Islet of Langerhans (tissue), 1 donor: ENCODE measurements at regions not wholly inside any gene's neighbourhood (a gene's known extent, or its start where the extent isn't known, plus 50 kb on each side); places are given as distances from the start of the nearest gene placed in this dataset.

Experiments
- FAIRE-seq: peaks from one replicate; lab custom pipeline; 2011; peaks lifted over from hg19 to GRCh38; lab: Jason Lieb, UNC

DNA sequence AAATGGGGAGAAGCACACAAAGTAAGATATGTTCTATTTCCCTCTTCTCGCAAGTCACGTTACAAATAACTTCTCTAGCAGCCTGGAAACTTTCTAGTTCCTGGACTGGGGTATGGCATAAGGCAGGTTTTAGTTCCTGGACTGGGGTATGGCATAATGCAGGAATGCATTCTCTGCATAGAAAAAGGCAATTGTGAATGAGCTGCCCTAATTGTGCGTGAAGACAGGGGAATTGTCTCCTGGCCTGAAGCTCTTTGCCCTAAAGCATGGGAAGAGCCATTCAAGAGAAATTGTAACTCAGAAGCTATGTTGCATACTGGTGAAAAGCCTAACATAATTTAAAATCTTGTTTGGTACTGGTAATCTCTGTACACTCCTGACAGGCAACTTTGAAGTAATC, 54.3 kb upstream of the CBLB start:
- FAIRE-seq, result no peak

- FAIRE-seq, result no peak
Observed at GRCh38 chr3:105927741-105928140, 58.9 kb upstream of the CBLB start.

GRCh38 chr3:105930733-105931132, 61.9 kb upstream of the CBLB start:
- no peak for FAIRE-seq

DNA sequence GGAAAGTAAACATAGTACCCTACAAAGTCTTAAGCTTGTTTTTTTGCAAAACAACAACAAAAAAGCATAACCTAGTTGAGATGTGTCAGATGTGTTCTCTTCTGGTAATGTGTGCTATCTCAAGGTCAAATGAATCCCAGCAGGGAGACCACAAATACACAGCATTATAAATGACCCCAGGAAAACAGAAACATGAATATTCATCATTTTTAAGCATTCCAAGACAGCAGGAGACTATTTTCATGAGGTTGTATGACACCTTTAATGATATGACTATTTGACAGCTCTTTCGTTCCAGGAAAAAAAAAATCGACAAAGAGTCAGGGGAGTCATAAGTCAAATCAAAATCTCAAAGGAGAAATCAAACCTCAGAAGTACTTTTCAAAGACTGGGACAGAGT, 62.7 kb upstream of the CBLB start:
- no peak for FAIRE-seq

- no peak for FAIRE-seq
Observed at GRCh38 chr3:105933871-105934270, 65.1 kb upstream of the CBLB start.

- FAIRE-seq, result peak; percentile 79
Observed at GRCh38 chr3:105938101-105938500, 69.3 kb upstream of the CBLB start.

- FAIRE-seq, result no peak
Observed at GRCh38 chr3:105938806-105939205, 70.0 kb upstream of the CBLB start.

- FAIRE-seq, result no peak
Observed at GRCh38 chr3:105944276-105944675, 75.5 kb upstream of the CBLB start.

DNA sequence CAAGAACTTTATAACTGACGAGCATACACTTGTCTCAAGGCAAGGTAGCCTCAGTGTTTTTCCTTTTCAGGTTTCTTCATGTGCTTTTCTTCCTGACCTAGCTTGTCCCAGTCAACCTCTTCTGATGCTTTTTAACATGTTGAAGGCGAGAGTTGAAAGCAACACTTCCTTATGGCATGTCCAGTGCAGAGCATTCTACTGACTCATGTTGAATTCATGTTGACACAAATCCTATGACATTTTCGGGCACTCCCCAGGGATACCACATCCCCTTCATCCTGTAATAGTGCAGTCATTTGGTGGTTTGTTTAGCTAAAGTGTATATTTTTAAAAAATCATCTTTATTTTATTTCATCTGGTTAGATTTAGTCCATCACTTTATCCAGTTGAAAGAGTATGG, 75.9 kb upstream of the CBLB start:
- FAIRE-seq, result no peak

DNA sequence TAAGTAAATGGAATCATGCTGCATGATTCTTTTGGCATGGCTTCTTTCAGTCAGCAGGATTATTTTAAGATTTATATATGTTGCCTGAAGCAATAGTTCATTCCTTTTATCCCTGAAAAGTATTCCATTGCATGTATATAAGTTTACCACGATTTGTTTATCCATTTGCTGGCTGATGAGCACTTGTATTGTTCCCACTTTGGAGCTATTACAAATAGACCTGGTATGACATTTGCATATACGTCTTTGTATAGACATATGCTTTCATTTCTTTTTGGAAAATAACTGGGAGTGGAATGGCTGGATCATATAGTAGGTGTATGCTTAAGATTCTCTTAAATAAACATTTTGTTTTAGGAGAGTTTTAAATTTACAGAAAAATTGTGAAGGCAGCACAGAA, 79.3 kb upstream of the CBLB start:
- FAIRE-seq, result no peak

GRCh38 chr3:105950881-105951600, 82.2 kb upstream of the CBLB start:
- no peak for FAIRE-seq

DNA sequence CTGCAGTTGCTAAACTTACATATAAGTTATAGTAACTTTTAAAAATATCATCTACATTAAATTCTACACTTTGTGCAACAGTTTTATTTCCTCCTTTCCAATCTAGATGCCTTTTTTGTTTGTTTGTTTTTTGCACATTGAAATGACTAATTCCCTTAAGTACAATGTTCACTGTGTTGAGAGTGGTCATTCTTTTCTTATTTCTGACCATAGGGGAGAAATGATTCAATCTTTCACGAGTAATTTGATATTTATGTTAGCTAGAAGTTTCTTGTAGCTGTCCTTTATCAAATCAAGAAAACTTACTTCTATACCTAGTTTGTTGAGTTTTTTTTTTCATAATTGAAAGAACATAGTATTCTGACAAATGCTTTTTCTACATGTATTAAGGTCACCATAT, 85.0 kb upstream of the CBLB start:
- FAIRE-seq, result no peak

DNA sequence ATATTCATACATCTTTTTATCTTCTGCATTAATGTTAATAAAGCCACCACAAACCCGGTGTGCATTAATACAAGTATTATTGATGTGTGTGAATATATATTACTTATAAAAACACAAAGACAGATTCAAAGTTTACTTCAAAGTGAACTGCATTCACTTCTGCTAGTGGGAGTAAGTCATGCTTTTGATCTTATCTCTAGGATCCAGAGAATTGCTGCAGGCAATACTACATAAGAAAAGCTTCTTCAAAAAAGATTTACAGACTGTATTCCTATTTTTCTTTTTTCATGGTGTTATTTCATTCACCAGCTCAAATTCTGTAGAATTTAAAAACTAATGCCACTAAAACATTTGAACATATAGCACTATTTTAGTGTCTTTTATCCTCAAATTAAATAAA, 87.5 kb upstream of the CBLB start:
- no peak for FAIRE-seq

GRCh38 chr3:105957722-105958121, 88.9 kb upstream of the CBLB start:
- FAIRE-seq, result no peak

- no peak for FAIRE-seq
Observed at GRCh38 chr3:105958237-105959000, 89.6 kb upstream of the CBLB start.

GRCh38 chr3:105959851-105960250, 91.0 kb upstream of the CBLB start:
- no peak for FAIRE-seq

- FAIRE-seq, result no peak
Observed at GRCh38 chr3:105960381-105960780, 91.6 kb upstream of the CBLB start.

GRCh38 chr3:105963161-105963560, 94.3 kb upstream of the CBLB start:
- no peak for FAIRE-seq

GRCh38 chr3:105965384-105965783, 96.6 kb upstream of the CBLB start:
- FAIRE-seq, result no peak

DNA sequence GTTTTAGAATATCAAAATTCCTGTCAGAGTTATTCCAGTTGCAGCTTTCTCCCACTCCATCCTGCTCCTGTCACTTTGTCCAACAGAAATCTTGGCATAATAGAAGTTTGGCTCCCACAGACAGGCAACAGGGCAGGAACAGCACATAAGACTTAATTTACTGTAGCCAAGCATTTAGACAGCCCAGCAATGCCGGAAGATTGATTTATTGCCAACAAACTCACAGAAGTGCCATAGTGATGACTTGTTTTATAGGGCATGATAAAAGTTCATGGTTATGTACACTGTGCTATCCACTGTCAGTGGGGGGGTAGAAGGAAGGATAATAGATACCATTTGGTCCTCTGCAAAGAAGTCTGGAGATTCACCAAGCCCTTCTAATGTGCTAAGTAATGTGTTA, 98.3 kb upstream of the CBLB start:
- FAIRE-seq, result no peak

- FAIRE-seq, result no peak
Observed at GRCh38 chr3:105970283-105970682, 101.5 kb upstream of the CBLB start.

- FAIRE-seq, result no peak
Observed at GRCh38 chr3:105972069-105972468, 103.3 kb upstream of the CBLB start.

DNA sequence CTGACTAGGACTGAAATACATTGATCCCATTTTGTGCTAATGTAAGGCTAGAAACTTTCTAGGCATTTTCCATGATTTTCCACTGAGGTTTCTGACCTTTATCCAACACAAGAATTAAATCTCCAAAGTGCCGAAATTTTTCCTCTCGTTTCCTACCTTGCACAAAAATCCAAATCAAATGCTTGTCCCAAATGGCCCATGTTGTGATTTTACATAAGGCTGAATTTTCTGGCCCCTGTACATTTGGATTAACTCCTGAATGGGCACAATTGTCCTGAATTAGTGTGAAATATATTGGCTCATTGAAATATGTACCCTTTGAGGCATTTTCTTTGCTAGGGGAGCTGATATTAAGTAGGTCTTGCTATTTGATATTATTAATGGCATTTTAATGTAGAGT, 105.6 kb upstream of the CBLB start:
- no peak for FAIRE-seq

GRCh38 chr3:105976196-105976595, 107.4 kb upstream of the CBLB start:
- no peak for FAIRE-seq
